Activated T-cell treated with anti-CD3 and anti-CD28 coated beads for 24 hours (primary cell): ENCODE measurements at regions not wholly inside any gene's neighbourhood (a gene's known extent, or its start where the extent isn't known, plus 50 kb on each side); places are given as distances from the start of the nearest gene placed in this dataset.
"Not testable (repeated sequence)": the region's sequence is repeated elsewhere in the genome, so short reads cannot be mapped to it uniquely, and the experiment has no call there.

Experiments used
- DNase-seq: peaks from one replicate; pipeline ENCODE4 v3.0.0-alpha.2; 2020; ENCODE audit warnings: low read depth

- DNase-seq: no peak
Observed at GRCh38 chr6:56838965-56839364, 115.9 kb upstream of the BEND6 start.

GRCh38 chr6:56838016-56838555 is 116.8 kb upstream of the BEND6 start:
- no peak for DNase-seq

GRCh38 chr6:56837322-56837894 is 117.5 kb upstream of the BEND6 start:
- DNase-seq: no peak

- no peak for DNase-seq
Observed at GRCh38 chr6:56835612-56836011, 119.3 kb upstream of the BEND6 start.

- DNase-seq: no peak
Observed at GRCh38 chr6:56833873-56834272, 121.0 kb upstream of the BEND6 start.

GRCh38 chr6:56833127-56833791 is 121.6 kb upstream of the BEND6 start:
- no peak for DNase-seq

- no peak for DNase-seq
Observed at GRCh38 chr6:56832225-56832624, 122.7 kb upstream of the BEND6 start.

- DNase-seq: no peak
Observed at GRCh38 chr6:56831334-56831733, 123.6 kb upstream of the BEND6 start.

GRCh38 chr6:56827908-56828649 is 126.8 kb upstream of the BEND6 start:
- DNase-seq: no peak

- DNase-seq: not testable (repeated sequence)
Observed at GRCh38 chr6:56824431-56824830, 130.5 kb upstream of the BEND6 start.

- DNase-seq: no peak
Observed at GRCh38 chr6:56821005-56821432, 133.9 kb upstream of the BEND6 start.

- DNase-seq: no peak
Observed at GRCh38 chr6:56820060-56820459, 134.8 kb upstream of the BEND6 start.

GRCh38 chr6:56819604-56820003 is 135.3 kb upstream of the BEND6 start:
- DNase-seq: no peak

GRCh38 chr6:56816370-56816769 is 138.5 kb upstream of the BEND6 start:
- DNase-seq: no peak

- DNase-seq: no peak
Observed at GRCh38 chr6:56815436-56815835, 139.5 kb upstream of the BEND6 start.

GRCh38 chr6:56814802-56815201 is 140.1 kb upstream of the BEND6 start:
- DNase-seq: no peak

GRCh38 chr6:56814308-56814707 is 140.6 kb upstream of the BEND6 start:
- DNase-seq: no peak

GRCh38 chr6:56812851-56813250 is 142.1 kb upstream of the BEND6 start:
- not testable (repeated sequence) for DNase-seq

GRCh38 chr6:56808871-56809359 is 146.0 kb upstream of the BEND6 start:
- DNase-seq: no peak

- no peak for DNase-seq
Observed at GRCh38 chr6:56807989-56808337, 146.9 kb upstream of the BEND6 start.

GRCh38 chr6:56807326-56807988 is 147.4 kb upstream of the BEND6 start:
- DNase-seq: no peak

GRCh38 chr6:56806368-56806767 is 148.5 kb upstream of the BEND6 start:
- no peak for DNase-seq
